ENCODE measurements at regions not wholly inside any gene's neighbourhood (a gene's known extent, or its start where the extent isn't known, plus 50 kb on each side); places are given as distances from the start of the nearest gene placed in this dataset.

DNA sequence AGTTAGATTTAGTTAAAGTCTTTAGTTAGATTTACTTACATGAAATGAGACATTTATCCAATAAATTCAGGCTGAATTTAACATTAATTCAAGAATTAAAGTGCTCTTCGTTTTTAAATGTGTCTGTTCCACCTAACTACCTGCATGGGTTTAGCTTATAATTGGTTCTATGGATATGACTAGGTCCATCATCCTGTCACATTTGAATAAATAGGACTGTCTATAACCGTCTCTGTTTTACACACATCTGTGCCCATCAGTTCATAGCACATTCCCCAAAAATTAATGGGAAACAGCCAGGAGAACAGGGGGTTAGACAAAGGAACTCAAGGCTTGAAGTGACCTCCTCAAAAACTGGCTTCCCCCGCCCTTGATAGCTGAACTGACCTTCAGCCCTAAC, 219.6 kb downstream of the MRPL39 start:
- Histone ChIP-seq H3K27me3 (no peaks in the 10 kb centered on the region), H3K4me3 (no peak overlapping the region), H3K36me3 (no peaks in the 10 kb centered on the region), H3K27ac (no peak overlapping the region), H3K4me1 (no peaks in the 10 kb centered on the region), H3K9me3 (no peaks in the 10 kb centered on the region)
- WGBS (ENCODE audit: insufficient coverage, low coverage, low lambda C conversion rate, missing lambda C conversion rate) = 34% methylated on average over 3 of the region's 3 CpGs
- ATAC-seq (no peak), DNase-seq (no peak)
- TF ChIP-seq, protein P1, sequence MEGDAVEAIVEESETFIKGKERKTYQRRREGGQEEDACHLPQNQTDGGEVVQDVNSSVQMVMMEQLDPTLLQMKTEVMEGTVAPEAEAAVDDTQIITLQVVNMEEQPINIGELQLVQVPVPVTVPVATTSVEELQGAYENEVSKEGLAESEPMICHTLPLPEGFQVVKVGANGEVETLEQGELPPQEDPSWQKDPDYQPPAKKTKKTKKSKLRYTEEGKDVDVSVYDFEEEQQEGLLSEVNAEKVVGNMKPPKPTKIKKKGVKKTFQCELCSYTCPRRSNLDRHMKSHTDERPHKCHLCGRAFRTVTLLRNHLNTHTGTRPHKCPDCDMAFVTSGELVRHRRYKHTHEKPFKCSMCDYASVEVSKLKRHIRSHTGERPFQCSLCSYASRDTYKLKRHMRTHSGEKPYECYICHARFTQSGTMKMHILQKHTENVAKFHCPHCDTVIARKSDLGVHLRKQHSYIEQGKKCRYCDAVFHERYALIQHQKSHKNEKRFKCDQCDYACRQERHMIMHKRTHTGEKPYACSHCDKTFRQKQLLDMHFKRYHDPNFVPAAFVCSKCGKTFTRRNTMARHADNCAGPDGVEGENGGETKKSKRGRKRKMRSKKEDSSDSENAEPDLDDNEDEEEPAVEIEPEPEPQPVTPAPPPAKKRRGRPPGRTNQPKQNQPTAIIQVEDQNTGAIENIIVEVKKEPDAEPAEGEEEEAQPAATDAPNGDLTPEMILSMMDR (IDR thresholded peaks at IDR 0.05) = no peak
- no peak for TF ChIP-seq POLR2A (IDR thresholded peaks at IDR 0.05)
- intact Hi-C loops (cut with DNase I) = no loop called here

DNA sequence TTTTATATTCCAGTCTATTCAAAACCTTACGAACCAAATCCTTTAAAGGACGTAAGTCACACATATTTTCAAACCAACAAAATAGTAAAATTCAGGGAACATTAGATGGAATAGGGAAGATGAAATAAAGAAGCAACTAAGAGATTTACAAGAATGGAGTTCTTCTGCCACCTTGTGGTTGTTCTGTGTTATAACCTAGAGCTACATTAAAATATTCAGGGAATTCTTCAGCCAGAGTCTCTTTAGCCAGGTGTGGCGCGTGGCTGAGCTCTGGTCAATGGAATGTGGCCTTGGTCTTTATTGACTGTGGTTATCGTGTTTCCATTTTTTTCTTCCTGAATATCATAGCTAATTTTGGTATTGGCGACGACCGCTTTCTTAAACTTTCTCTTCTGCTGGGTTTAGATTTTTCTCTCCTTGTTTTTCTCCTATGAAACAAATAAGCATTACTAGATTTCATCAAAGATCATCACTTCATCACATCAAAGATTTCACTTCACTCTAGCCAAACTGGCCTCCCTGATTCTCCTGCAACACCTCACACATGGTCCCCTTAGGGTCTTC, 221.3 kb downstream of the MRPL39 start:
- TF ChIP-seq, protein P1 (IDR thresholded peaks at IDR 0.05) = peak; percentile 71 to 89 (median 86)
- no peak for TF ChIP-seq POLR2A (IDR thresholded peaks at IDR 0.05)
- H3K4me3 ChIP-seq = no peak overlapping the region
- WGBS (ENCODE audit: insufficient coverage, low coverage, low lambda C conversion rate, missing lambda C conversion rate) = 2% methylated on average over 8 of the region's 8 CpGs
- intact Hi-C loops (cut with DNase I) = no loop called here
- no peak overlapping the region for H3K27ac ChIP-seq
- H3K4me1 ChIP-seq = no peaks in the 10 kb centered on the region
- H3K9me3 ChIP-seq = no peaks in the 10 kb centered on the region
- DNase-seq (peak in 1 of 3 donors; percentile 36), ATAC-seq (peak; percentile 90 to 99 (median 96))
- no peaks in the 10 kb centered on the region for H3K27me3 ChIP-seq
- H3K36me3 ChIP-seq = no peaks in the 10 kb centered on the region

DNA sequence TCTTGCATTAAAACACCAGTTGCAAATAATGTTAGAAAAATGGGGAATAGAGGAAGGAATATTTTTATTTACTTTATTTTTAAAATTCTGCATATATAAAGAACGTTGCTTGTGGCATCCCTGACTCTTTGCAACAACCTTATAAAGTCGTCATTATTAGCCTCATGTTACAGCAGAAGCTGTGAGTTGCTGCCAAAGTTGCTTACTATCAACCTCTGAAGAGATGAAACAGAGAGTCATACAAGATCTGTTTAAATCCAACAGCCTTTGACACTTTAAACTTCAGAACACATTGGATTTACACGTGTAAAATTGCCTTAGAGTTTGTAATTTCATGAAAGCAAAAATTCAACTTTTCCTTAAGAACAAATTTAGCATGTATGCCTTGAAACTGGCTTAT, 221.9 kb downstream of the MRPL39 start:
- Histone ChIP-seq H3K27me3 (no peaks in the 10 kb centered on the region), H3K36me3 (no peaks in the 10 kb centered on the region), H3K9me3 (no peaks in the 10 kb centered on the region), H3K4me1 (no peaks in the 10 kb centered on the region), H3K4me3 (no peak overlapping the region), H3K27ac (no peak overlapping the region)
- DNase-seq (no peak), ATAC-seq (no peak)
- intact Hi-C loops (cut with DNase I) = no loop called here
- 24% methylated on average over 3 of the region's 3 CpGs for WGBS (ENCODE audit: insufficient coverage, low coverage, low lambda C conversion rate, missing lambda C conversion rate)
- no peak for TF ChIP-seq POLR2A (IDR thresholded peaks at IDR 0.05)
- TF ChIP-seq, protein P1 (IDR thresholded peaks at IDR 0.05) = no peak

DNA sequence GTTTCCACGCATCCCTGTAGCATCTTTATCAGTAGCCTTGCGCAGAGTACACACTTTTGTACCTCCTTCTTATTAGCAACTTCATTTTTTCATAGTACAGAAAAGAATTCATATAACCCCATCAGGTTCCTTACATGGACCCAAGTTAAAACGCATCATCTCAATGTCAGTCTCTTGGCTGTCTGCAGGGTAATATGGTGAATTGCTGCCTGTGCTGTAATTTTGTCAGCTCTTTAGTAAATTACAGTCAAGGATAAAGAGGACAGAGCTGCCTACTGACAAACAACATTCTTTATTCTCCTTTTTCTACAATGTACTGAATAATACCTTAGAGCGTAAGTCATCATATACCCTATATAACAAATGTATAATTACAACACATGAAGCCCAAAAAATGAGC, 222.5 kb downstream of the MRPL39 start:
- 74% methylated on average over 4 of the region's 4 CpGs for WGBS (ENCODE audit: insufficient coverage, low coverage, low lambda C conversion rate, missing lambda C conversion rate)
- no peaks in the 10 kb centered on the region for H3K4me1 ChIP-seq
- no peak overlapping the region for H3K27ac ChIP-seq
- no peaks in the 10 kb centered on the region for H3K9me3 ChIP-seq
- no peaks in the 10 kb centered on the region for H3K27me3 ChIP-seq
- no peak overlapping the region for H3K4me3 ChIP-seq
- no peaks in the 10 kb centered on the region for H3K36me3 ChIP-seq
- TF ChIP-seq, protein P1 (IDR thresholded peaks at IDR 0.05) = no peak
- TF ChIP-seq POLR2A (IDR thresholded peaks at IDR 0.05) = no peak
- DNase-seq (no peak), ATAC-seq (no peak)
- intact Hi-C loops (cut with DNase I) = no loop called here

DNA sequence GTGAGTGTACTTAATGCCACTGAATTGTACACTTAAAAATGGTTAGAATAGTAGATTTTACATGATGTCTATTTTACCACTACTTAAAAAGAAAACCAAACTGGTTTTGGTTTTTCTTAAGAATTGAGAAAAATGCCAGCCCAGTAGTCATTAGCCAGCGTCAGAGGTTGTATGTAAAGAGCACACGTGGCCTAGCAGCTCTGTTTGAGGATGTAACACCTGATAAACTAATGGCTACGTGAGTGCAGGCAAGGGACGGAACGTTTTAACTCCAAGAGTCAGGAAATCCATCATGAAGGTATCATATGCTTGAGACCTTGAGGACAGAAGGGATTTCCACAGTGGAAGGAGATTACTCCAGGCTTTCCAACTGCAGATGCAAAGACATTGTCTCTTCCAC, 223.7 kb downstream of the MRPL39 start:
- H3K27me3 ChIP-seq = no peaks in the 10 kb centered on the region
- H3K36me3 ChIP-seq = no peaks in the 10 kb centered on the region
- intact Hi-C loops (cut with DNase I) = no loop called here
- H3K9me3 ChIP-seq = no peaks in the 10 kb centered on the region
- TF ChIP-seq, protein P1 (IDR thresholded peaks at IDR 0.05) = no peak
- TF ChIP-seq POLR2A (IDR thresholded peaks at IDR 0.05) = no peak
- DNase-seq (no peak), ATAC-seq (no peak)
- H3K4me3 ChIP-seq = no peak overlapping the region
- H3K4me1 ChIP-seq = no peaks in the 10 kb centered on the region
- H3K27ac ChIP-seq = no peak overlapping the region
- WGBS (ENCODE audit: insufficient coverage, low coverage, low lambda C conversion rate, missing lambda C conversion rate) = 16% methylated on average over 3 of the region's 5 CpGs
